SK-MEL-5 (cell line): ENCODE measurements at regions not wholly inside any gene's neighbourhood (a gene's known extent, or its start where the extent isn't known, plus 50 kb on each side); places are given as distances from the start of the nearest gene placed in this dataset.
"Not testable (repeated sequence)": the region's sequence is repeated elsewhere in the genome, so short reads cannot be mapped to it uniquely, and the experiment has no call there.

Experiments
- DNase-seq: peaks from one replicate; pipeline ENCODE4 v3.0.0-alpha.2; 2016; ENCODE audit warnings: low read depth, low spot score
- in situ Hi-C: cut with HindIII; loops from 2 replicates; pipeline ENCODE4 v1.10.0; 2016; ENCODE audit warnings: low sequenced_read_pairs, high pct_unique_total_duplicates, low pct_unique_long_range_greater_than_20kb

GRCh38 chr2:31694444-31694843 lies 113.7 kb upstream of the SRD5A2 start:
- DNase-seq = peak; percentile 54
- in situ Hi-C loops = no loop called here

DNA sequence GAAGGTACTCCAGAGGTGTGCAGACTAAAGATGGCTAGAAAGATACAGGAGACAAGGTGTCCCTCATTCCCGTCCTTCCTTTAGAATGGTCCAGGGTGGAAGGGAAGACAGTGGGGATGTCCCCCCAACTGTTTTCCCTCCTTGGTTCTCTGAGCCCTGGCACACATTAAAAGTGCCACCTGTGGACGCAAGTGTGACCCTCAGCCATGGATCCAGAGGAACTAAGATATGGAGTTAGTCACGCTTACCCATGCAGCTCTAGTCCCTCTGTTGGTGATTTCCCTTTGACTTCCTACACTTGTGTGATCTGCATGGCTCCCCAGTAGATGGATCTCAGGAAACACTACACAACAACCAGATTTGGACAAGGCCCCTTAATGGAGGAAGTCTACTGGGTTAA lies 113.1 kb upstream of the SRD5A2 start:
- in situ Hi-C loops = no loop called here

DNA sequence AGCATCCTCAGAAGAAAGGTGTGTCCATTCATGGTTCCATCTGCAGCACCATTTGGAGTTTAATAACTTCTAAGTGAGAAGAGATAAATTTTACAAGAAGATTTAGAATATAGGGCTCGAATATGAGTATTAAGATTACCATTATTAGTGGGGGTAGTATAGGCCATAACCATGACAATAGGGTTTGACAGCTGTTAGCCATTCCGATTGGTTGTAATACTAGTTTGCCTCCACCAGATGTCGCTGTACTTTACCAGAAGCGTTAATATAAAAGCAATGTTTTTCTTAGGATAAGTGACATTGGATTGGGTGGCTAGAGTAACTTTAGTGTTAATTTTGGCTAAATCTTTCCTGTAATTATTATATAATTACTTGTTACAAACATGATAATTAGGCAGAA lies 107.5 kb upstream of the SRD5A2 start:
- DNase-seq = peak; percentile 50
- in situ Hi-C loops = no loop called here

More for the DNA sequence above, 113.1 kb upstream of the SRD5A2 start:
- DNase-seq = no peak

GRCh38 chr2:31683506-31683905 lies 102.8 kb upstream of the SRD5A2 start:
- in situ Hi-C loops = not testable (repeated sequence)

GRCh38 chr2:31675485-31675901 lies 94.8 kb upstream of the SRD5A2 start:
- in situ Hi-C loops = no loop called here
- DNase-seq = peak; percentile 42

More at GRCh38 chr2:31683506-31683905, 102.8 kb upstream of the SRD5A2 start:
- not testable (repeated sequence) for DNase-seq

DNA sequence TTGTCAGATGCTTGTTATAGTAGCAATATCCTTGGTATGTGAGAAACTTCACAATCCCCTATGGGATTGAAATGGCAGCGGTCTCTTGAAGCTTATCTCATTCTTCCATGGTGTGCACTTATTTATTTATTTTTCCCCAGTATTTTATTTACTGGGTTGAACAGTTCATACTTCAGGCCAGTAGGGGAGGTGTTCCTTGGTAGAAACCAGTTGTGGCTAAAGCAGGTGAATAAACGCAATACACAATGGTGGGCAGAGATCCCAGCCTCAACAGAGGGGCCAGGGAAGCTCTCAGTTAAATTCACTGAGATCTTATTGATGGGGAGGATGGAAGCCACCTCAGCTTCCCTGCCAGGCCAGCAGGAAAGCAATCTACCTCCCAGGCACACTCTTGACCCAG lies 93.7 kb upstream of the SRD5A2 start:
- peak; percentile 11 for DNase-seq
- in situ Hi-C loops = no loop called here

- in situ Hi-C loops = no loop called here
These were observed 86.1 kb upstream of the SRD5A2 start for GRCh38 chr2:31666878-31667277.

DNA sequence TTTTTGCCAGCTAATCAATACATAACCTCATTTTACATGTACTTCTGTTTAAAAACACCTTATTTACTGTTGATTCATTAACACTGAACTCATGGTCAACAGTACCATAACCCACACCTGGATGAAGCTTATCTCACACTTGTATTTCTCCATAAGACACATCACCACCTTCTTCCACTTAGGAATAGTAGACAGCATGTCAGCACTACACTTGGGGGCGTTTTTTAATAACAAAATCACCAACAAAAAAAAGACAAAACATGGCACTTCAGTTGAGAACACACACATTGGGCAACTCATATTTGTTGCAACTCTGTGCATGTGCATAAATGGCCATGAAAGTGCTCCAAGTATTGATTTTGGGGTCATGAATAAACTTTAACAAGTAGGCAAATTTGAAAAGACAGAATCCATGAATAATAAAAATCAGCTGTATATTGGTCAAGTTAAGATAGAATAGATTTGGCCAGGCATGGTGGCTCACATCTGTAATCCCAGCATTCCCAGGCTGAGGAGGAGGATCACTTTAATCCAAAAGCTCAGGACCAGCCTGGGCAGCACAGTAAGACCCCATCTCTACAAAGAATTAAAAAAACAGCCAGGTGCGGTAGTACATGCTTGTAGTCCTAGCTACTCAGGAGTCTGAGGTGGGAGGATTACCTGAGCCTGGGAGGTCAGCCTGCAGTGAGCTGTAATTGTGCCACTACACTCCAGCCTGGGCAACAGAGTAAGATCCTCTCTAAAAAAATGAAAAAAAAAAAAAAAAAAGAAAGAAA lies 84.4 kb upstream of the SRD5A2 start:
- in situ Hi-C loops = no loop called here
- DNase-seq = no peak

More at GRCh38 chr2:31666878-31667277, 86.1 kb upstream of the SRD5A2 start:
- no peak for DNase-seq

DNA sequence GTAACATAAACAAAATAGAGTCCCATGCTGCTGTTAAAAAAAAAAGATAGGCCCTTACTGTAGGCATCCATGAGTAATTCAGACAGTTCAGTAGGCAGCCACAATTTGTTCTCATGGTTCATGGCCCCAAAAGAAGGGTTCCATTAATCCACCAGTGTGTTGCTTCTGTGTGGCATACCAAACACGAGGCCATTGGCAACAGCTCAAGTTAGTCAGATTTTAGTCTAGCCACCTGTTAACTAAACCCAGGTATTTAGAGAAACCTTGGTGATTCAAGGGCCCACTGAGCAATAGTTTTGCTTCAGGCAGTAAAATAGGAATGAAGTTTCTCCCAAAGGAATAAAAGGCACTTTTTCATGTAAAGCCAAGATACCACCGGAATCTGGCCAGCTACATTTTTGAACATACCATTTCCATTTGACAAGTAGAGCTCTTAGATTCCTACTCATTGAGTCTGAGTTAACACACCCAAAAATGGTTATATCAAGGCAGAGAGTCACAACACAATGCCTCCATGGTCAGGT lies 80.1 kb upstream of the SRD5A2 start:
- DNase-seq = no peak
- in situ Hi-C loops = no loop called here

DNA sequence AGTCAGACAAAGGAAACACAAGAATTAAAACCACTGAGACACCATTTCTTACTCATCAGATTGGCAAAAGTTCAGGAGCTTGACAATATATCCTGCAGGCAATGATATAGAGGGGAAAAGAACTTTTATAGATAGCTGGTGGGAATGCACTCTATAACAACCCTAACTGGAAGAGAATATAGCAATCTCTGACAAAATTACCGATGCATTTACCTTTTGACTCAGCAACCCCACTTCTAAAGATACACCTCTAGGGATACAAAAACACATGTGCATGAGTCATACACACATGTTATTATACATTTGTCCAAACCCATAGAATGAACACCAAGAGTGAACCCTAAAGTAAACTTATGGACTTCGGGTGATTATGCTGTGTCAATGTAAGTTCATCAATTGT lies 79.4 kb upstream of the SRD5A2 start:
- DNase-seq = no peak

GRCh38 chr2:31654241-31654640 lies 73.5 kb upstream of the SRD5A2 start:
- in situ Hi-C loops = no loop called here
- no peak for DNase-seq

More for the DNA sequence above, 79.4 kb upstream of the SRD5A2 start:
- in situ Hi-C loops = no loop called here

DNA sequence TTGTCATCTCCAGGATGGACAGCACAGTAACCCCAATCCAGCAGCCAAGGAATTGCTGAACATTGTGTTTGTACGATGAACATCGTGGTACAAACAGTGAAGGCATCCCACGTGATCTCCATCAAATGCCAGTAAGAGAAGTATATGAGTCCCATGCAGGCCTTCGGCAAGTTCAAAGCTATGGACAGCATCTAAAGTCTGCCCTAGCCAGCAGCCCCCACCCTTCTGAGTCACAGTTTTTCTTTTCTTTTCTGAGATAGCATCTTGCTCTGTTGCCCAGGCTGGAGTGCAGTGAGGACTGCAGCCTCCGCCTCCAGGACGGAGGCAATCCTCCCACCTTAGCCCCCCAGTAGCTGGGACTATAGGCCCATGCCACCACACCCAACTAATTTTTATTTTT lies 71.0 kb upstream of the SRD5A2 start:
- in situ Hi-C loops = no loop called here
- no peak for DNase-seq

- in situ Hi-C loops = no loop called here
These were observed 70.5 kb upstream of the SRD5A2 start for GRCh38 chr2:31651267-31651666.

GRCh38 chr2:31644551-31644950 lies 63.8 kb upstream of the SRD5A2 start:
- in situ Hi-C loops = no loop called here
- no peak for DNase-seq

More at GRCh38 chr2:31651267-31651666, 70.5 kb upstream of the SRD5A2 start:
- DNase-seq = no peak

DNA sequence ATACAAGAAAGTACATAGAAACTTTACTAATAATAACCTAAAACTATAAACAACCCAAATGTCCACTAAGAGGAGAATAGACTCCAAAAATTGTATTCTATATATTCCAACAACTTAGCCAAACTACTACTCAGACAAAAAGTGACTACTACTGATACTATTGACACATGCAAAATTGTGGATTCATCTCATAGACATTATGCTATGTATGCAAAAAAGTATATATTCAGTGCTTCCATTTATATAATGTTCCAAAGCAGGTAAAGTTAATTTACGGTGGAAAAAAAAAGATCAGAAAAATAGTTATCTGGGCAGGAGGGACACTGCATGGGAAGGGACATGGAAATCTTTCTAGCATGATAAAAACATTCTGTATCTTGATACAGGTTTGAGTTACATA lies 62.0 kb upstream of the SRD5A2 start:
- no peak for DNase-seq
- in situ Hi-C loops = no loop called here

DNA sequence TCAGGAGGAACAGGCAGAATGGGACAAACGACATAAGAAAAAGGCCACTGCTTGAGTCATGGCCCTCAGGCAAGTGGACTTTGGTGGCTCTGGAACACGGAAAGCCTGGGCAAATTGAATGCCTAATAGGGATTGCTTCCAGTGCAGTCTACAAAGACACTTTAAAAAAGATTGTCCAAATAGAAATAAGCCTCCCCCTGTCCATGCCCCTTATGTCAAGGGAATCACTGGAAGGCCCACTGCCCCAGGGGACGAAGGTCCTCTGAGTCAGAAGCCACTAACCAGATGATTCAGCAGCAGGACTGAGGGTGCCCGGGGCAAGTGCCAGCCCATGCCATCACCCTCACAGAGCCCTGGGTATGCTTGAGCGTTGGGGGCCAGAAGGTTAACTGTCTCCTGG lies 51.5 kb upstream of the SRD5A2 start:
- DNase-seq, in situ Hi-C loops: not testable (repeated sequence)
